ENCODE measurements at regions not wholly inside any gene's neighbourhood (a gene's known extent, or its start where the extent isn't known, plus 50 kb on each side); places are given as distances from the start of the nearest gene placed in this dataset.

DNA sequence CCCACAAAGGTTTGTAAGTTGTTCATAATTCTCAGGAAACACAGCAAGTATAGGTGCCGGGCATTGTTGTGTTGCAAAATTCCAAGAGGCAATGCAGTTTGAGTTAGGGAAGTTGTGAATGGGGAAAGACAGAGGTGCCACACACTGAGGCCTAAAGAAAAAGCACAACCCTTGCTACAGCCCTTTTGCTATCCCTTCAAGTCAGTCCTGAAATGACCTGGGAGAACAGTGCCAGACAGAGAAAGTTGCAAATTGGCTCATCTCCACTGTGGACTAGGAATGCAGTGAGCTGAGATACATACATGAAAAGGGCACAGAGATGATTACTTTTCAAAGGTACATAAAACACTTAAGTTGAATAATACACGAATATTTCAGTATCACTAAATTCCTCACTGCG, 213.3 kb upstream of the TMTC1 start:
- TF ChIP-seq, protein P1, sequence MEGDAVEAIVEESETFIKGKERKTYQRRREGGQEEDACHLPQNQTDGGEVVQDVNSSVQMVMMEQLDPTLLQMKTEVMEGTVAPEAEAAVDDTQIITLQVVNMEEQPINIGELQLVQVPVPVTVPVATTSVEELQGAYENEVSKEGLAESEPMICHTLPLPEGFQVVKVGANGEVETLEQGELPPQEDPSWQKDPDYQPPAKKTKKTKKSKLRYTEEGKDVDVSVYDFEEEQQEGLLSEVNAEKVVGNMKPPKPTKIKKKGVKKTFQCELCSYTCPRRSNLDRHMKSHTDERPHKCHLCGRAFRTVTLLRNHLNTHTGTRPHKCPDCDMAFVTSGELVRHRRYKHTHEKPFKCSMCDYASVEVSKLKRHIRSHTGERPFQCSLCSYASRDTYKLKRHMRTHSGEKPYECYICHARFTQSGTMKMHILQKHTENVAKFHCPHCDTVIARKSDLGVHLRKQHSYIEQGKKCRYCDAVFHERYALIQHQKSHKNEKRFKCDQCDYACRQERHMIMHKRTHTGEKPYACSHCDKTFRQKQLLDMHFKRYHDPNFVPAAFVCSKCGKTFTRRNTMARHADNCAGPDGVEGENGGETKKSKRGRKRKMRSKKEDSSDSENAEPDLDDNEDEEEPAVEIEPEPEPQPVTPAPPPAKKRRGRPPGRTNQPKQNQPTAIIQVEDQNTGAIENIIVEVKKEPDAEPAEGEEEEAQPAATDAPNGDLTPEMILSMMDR (conservative IDR thresholded peaks at IDR 0.05; ENCODE audit: low read length), result no peak
- TF ChIP-seq EZH2phosphoT487 (IDR thresholded peaks at IDR 0.05; ENCODE audit: borderline replicate concordance), result no peak

Data from Loucy (cell line).